ENCODE measurements at regions not wholly inside any gene's neighbourhood (a gene's known extent, or its start where the extent isn't known, plus 50 kb on each side); places are given as distances from the start of the nearest gene placed in this dataset.

DNA sequence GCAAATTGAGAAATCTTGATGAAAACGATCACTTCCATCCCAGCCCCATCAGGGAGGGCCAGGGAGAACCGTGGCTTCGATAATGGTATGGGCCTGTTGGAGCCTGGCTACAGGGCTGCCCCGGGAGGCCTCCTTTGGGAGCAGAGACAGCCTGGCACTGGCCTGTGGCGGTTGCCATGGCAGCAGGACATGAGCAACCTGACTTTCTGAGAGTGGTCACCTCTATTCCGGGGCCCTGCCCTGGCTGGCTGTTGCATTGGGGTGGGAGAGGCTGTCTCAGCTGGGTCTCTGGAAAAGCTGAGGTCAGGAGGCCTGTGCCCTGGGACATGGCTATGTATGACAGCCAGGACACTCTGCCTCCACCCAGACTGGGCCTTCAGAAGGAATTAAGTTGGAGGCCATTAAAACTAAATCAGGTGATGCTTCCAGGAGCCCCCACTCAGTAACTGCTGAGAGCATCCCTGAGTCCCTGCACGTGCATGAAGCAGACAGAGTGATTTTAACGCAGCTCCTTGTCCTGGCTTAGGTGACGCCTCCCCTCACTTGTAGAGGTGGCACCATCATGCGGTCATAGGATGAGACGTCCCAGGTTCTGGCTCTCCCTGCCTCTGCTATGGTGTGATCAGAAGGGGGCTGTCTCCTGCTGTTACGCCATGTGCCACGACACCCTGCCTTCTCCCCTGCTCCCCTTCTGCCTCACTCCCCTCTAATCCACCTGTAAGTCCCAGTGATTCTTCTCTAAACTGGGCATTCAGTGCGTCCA lies 126.3 kb downstream of the SLC25A47 start:
- POLR2A ChIA-PET (ENCODE audit: unreplicated experiment) = no interaction called here
- CTCF ChIA-PET = no interaction called here
- no peaks in the 10 kb centered on the region for H3K79me2 ChIP-seq (ENCODE audit: low read depth)
- H4K20me1 ChIP-seq (ENCODE audit: insufficient read depth) = peaks cover 4% of the 10 kb centered on the region; the same call in 1 of the 2 replicates
- no peaks in the 10 kb centered on the region for H3K36me3 ChIP-seq (ENCODE audit: low read depth)
- DNase-seq = no peak
- no peak overlapping the region for H3K4me3 ChIP-seq
- no peaks in the 10 kb centered on the region for H3K27me3 ChIP-seq (ENCODE audit: insufficient read depth, low read depth)
- H3K9me2 ChIP-seq (ENCODE audit: insufficient read depth) = no peaks in the 10 kb centered on the region
- H3K27ac ChIP-seq = no peak overlapping the region
- BruUV-seq (replicated peaks) = no TSS peak
- H3K9me3 ChIP-seq (ENCODE audit: insufficient read depth, low read depth) = no peaks in the 10 kb centered on the region
- no peaks in the 10 kb centered on the region for H3F3A ChIP-seq (ENCODE audit: insufficient read depth, low read depth)
- H3K4me1 ChIP-seq (replicated peaks; ENCODE audit: insufficient read depth) = no peaks in the 10 kb centered on the region
- TF ChIP-seq EZH2 (IDR thresholded peaks at IDR 0.05; ENCODE audit: low read depth) = no peak
- TF ChIP-seq, protein P1, sequence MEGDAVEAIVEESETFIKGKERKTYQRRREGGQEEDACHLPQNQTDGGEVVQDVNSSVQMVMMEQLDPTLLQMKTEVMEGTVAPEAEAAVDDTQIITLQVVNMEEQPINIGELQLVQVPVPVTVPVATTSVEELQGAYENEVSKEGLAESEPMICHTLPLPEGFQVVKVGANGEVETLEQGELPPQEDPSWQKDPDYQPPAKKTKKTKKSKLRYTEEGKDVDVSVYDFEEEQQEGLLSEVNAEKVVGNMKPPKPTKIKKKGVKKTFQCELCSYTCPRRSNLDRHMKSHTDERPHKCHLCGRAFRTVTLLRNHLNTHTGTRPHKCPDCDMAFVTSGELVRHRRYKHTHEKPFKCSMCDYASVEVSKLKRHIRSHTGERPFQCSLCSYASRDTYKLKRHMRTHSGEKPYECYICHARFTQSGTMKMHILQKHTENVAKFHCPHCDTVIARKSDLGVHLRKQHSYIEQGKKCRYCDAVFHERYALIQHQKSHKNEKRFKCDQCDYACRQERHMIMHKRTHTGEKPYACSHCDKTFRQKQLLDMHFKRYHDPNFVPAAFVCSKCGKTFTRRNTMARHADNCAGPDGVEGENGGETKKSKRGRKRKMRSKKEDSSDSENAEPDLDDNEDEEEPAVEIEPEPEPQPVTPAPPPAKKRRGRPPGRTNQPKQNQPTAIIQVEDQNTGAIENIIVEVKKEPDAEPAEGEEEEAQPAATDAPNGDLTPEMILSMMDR (conservative IDR thresholded peaks at IDR 0.05) = no peak
- H3K4me2 ChIP-seq = no peak overlapping the region
- intact Hi-C loops (cut with micrococcal nuclease; ENCODE audit: unreplicated experiment) = no loop called here
- no peak overlapping the region for H2AFZ ChIP-seq

DNA sequence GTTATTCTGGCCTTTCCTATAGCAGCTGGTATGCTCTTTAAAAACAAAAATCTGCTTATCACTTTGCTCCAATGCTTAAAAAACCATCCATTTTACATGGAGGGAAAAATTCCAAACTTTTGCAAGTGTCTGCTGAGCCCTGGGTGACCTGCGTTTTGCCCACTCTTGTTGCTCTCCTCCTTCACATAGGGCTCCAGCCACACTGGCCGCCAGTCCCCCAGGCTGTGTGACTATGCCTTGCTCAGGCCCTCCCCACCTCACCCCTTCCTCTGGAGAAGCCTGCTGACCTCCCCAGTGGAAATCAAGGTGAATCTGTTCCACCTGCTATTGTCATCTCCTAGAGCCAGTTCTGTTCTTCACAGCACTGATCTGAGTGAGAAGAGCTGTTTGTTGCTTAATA lies 126.9 kb downstream of the SLC25A47 start:
- Histone ChIP-seq H3K4me3 (no peak overlapping the region), H3K27me3 (ENCODE audit: insufficient read depth, low read depth) (no peaks in the 10 kb centered on the region), H4K20me1 (ENCODE audit: insufficient read depth) (peaks cover 4% of the 10 kb centered on the region; the same call in 1 of the 2 replicates), H3K9me3 (ENCODE audit: insufficient read depth, low read depth) (no peaks in the 10 kb centered on the region), H3K79me2 (ENCODE audit: low read depth) (no peaks in the 10 kb centered on the region), H3K36me3 (ENCODE audit: low read depth) (no peaks in the 10 kb centered on the region), H3K9me2 (ENCODE audit: insufficient read depth) (no peaks in the 10 kb centered on the region), H3K4me1 (replicated peaks; ENCODE audit: insufficient read depth) (no peaks in the 10 kb centered on the region), H3F3A (ENCODE audit: insufficient read depth, low read depth) (no peaks in the 10 kb centered on the region), H2AFZ (no peak overlapping the region), H3K27ac (no peak overlapping the region), H3K4me2 (no peak overlapping the region)
- TF ChIP-seq, protein P1 (conservative IDR thresholded peaks at IDR 0.05) = no peak
- TF ChIP-seq EZH2 (IDR thresholded peaks at IDR 0.05; ENCODE audit: low read depth) = no peak
- no peak for DNase-seq
- ChIA-PET CTCF (no interaction called here), POLR2A (ENCODE audit: unreplicated experiment) (no interaction called here)
- no TSS peak for BruUV-seq (replicated peaks)
- intact Hi-C loops (cut with micrococcal nuclease; ENCODE audit: unreplicated experiment) = no loop called here

DNA sequence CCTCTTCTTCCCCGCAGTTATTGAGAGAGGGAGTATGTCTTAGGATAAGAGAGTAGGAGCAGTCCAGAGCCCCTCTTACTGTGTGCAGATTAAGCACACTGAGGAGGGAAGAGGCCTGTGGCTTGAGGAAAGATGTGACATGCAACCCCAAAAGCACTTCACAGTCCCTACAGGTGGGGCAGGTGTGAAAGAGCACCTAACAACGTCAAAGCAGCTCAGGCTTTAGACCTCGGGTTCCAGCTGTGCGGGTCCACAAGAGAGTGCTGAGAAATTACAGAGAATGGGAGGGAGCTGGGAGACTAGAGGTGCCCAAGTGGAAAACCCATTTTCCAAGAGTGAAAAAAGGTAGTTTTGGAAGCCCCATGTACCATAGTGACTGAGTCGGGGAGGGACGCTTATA lies 127.6 kb downstream of the SLC25A47 start:
- no peak for TF ChIP-seq EZH2 (IDR thresholded peaks at IDR 0.05; ENCODE audit: low read depth)
- TF ChIP-seq, protein P1 (conservative IDR thresholded peaks at IDR 0.05) = no peak
- H3K4me3 ChIP-seq = no peak overlapping the region
- H3K4me1 ChIP-seq (replicated peaks; ENCODE audit: insufficient read depth) = no peaks in the 10 kb centered on the region
- no peaks in the 10 kb centered on the region for H3F3A ChIP-seq (ENCODE audit: insufficient read depth, low read depth)
- peaks cover 4% of the 10 kb centered on the region; the same call in 1 of the 2 replicates for H4K20me1 ChIP-seq (ENCODE audit: insufficient read depth)
- no peaks in the 10 kb centered on the region for H3K27me3 ChIP-seq (ENCODE audit: insufficient read depth, low read depth)
- no peak overlapping the region for H3K4me2 ChIP-seq
- no peaks in the 10 kb centered on the region for H3K9me2 ChIP-seq (ENCODE audit: insufficient read depth)
- DNase-seq = no peak
- BruUV-seq (replicated peaks) = no TSS peak
- no peaks in the 10 kb centered on the region for H3K36me3 ChIP-seq (ENCODE audit: low read depth)
- H3K27ac ChIP-seq = no peak overlapping the region
- CTCF ChIA-PET = no interaction called here
- no peaks in the 10 kb centered on the region for H3K79me2 ChIP-seq (ENCODE audit: low read depth)
- H2AFZ ChIP-seq = no peak overlapping the region
- H3K9me3 ChIP-seq (ENCODE audit: insufficient read depth, low read depth) = no peaks in the 10 kb centered on the region
- intact Hi-C loops (cut with micrococcal nuclease; ENCODE audit: unreplicated experiment) = no loop called here
- POLR2A ChIA-PET (ENCODE audit: unreplicated experiment) = no interaction called here
